ENCODE measurements at regions not wholly inside any gene's neighbourhood (a gene's known extent, or its start where the extent isn't known, plus 50 kb on each side); places are given as distances from the start of the nearest gene placed in this dataset.
A peak's percentile ranks its signal among the peaks of the same experiment; 100 is the strongest.

- DNase-seq (ENCODE audit: low spot score): no peak
Observed at GRCh38 chr5:65068410-65068809, 299.7 kb downstream of the CWC27 start.

DNA sequence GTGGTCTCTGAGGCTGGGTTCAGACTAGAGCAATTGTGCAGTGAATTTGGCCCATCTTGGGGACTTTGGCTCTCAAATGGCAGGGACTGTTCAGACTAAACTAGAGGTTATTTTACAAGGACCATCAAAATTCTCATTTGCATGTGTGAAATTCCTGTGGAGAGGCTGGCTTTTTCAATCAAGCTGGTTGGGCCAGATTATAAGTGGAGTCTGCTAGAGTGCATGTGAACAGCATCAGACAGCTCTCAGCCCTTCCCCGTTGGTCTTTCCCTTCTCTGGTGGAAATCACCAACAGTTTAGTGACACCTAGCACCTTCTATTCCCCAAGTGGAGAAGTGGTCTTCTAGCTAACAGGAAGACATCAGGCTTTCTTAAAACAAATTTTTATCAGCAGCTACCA, 301.3 kb downstream of the CWC27 start:
- DNase-seq (ENCODE audit: low spot score): no peak

DNA sequence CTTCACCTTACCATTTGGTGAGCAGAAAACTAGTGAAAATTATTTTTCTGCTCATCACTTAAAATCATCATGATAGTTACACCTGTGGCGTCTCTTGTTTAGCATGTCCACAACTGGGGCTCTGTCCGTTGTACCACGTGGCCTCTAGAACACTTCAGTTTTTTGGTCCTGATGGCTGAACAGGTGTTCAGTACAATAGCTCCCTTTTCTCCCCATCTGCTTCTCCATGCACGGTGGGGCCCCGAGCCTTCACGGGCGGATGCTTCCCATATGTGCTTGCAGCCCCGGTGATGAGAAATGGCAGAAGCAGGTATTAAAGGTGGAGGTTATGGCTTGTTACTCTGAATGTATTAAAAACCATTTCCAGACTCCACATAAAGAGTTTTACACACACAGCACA, 304.1 kb downstream of the CWC27 start:
- DNase-seq (ENCODE audit: low spot score): no peak

DNA sequence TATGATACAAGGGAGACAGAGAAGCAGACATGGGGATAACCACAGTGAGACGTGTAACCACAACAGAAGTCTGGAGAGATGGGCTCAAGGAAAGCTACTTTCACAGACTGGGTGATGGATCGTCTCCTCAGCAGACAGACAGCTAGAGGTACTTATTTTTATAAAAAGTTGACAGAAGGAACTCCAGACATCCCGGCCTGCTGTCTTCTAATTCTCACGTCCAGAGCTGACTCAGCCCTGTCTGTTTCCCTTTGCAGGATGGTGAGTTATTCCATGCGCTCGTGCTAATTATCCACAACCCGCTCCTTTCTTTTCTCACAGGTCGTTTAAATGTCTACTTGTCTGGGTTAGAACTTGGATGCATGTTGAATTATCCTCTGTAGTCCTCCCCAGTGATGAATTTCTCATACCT, 304.5 kb downstream of the CWC27 start:
- peak; percentile 91 for DNase-seq (ENCODE audit: low spot score)

DNA sequence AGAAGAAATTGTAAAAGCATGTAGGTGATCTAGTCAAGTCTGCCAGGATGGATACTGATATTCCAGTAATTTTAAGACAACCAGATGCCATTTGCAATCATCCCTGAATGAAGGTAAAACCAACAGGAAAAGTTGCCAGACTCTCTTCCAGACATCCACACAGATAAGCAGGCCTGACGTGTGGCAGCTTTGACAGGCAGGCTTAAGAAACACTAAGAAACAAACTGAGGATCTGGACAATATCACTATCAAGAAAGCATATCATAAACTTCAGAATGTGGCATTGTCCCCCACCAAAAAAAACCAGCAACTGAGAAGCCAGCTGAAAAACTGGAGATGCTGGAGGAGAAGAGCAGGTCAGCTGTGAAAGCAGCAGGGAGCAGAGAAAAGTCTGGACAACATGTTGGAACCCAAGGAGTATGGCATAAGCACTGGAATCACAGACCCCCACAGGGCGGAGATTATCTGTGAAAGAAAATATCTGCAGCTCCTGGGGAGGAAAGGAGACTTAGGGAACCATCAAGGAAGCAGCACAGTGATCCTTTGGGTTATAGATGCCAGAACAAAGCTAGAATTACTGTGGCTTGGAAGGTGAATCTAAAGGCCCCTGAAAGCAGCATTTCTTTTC, 307.0 kb downstream of the CWC27 start:
- DNase-seq (ENCODE audit: low spot score): peak; percentile 90

- DNase-seq (ENCODE audit: low spot score): peak; percentile 98
Observed at GRCh38 chr5:65076251-65076869, 307.6 kb downstream of the CWC27 start.

DNA sequence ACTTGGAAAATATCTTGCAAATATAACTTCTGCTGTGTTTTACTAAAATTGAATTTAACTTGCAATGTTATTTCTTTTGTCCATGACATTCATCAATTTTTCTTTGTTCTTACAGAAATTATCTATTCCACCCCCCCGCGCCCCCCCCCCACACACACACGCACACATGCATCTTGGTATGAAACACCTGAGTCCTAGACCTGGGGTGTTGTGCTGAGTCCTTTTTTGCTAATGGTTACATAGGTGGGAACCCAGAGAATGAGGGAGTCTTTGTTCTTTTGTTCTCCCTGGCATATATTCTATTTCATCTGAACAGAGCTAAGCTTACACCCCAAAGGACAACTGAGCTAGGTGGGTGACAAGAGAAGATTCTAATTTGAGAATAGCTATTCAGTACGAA, 308.9 kb downstream of the CWC27 start:
- no peak for DNase-seq (ENCODE audit: low spot score)

GRCh38 chr5:65078331-65078730, 309.6 kb downstream of the CWC27 start:
- DNase-seq (ENCODE audit: low spot score): no peak

GRCh38 chr5:65081071-65081470, 312.3 kb downstream of the CWC27 start:
- DNase-seq (ENCODE audit: low spot score): no peak

GRCh38 chr5:65084795-65085515, 316.2 kb downstream of the CWC27 start:
- DNase-seq (ENCODE audit: low spot score): no peak

DNA sequence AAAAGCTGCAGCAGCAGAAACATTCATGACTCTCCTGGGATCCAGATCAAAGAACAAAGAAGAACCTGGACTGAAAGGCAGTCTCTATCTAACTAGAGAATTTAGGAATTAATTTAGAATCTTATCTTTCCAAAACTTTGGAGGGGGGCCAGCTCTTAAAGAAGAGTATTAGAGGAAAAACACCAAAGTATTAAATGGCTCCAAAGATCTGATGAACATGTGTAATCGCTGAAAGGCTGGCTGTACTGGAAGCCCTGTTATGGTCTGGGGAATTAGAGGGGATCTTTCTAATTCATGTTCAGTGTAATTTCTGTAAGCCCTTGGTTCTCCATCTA, 316.8 kb downstream of the CWC27 start:
- DNase-seq (ENCODE audit: low spot score): peak; percentile 90

- no peak for DNase-seq (ENCODE audit: low spot score)
Observed at GRCh38 chr5:65086234-65086890, 317.6 kb downstream of the CWC27 start.

GRCh38 chr5:65087154-65087553, 318.4 kb downstream of the CWC27 start:
- no peak for DNase-seq (ENCODE audit: low spot score)

DNA sequence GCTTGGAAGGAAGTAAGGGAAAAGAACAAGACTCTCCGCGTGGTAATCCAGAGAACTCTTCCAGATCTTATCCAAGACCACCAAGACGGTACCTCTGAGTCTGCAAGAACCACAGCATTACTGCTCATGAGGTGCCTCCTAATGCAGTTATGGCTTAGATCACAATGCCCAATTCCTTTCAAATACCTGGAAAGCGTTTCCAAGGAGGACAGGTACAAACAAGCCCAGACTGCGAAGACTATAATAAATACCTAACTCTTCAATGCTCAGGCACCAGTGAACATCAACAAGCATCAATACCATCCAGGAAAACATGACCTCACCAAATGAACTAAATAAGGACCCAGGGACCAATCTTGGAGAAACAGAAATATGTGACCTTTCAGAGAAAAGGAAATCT, 325.5 kb downstream of the CWC27 start:
- DNase-seq (ENCODE audit: low spot score): no peak

DNA sequence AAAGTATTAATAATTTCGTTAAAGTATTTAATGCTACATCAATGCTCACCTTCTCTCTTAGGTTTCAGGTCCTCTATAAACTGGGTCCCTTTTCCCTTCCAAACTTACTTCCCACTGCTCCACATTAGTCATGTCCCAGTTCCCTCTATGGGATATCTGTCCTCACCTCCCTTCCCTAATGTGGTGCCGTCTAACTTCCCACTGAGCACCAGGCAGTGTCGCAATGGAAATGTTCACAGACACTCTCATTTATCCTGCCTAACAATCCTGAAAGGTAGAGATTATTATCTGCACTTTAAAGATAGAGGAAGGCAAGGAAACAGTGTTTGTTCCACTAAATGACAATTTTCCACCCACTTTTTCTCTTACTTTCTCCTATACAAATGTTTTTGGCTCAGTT, 329.7 kb downstream of the CWC27 start:
- no peak for DNase-seq (ENCODE audit: low spot score)
